ENCODE measurements at regions not wholly inside any gene's neighbourhood (a gene's known extent, or its start where the extent isn't known, plus 50 kb on each side); places are given as distances from the start of the nearest gene placed in this dataset.

GRCh38 chr12:13839365-13840336, 141.8 kb downstream of the GRIN2B start:
- H3K9me3 ChIP-seq (ENCODE audit: low read length), result no peaks in the 10 kb centered on the region
- no peak overlapping the region for H3K27ac ChIP-seq (ENCODE audit: extremely low read length, insufficient read depth, low read length)
- H3K4me2 ChIP-seq (ENCODE audit: low read depth, low read length), result no peak overlapping the region
- WGBS (ENCODE audit: low lambda C conversion rate), result 13% methylated on average over 11 of the region's 11 CpGs
- intact Hi-C loops (cut with micrococcal nuclease; ENCODE audit: unreplicated experiment) (no loop called here), in situ Hi-C loops (cut with HindIII; ENCODE audit: extremely low pct_ligation_motif_present, low pct_unique_long_range_greater_than_20kb) (no loop called here)
- H3K27me3 ChIP-seq (ENCODE audit: control insufficient read depth in 1 of 2, insufficient read depth in 2 of 2, low read length in 2 of 2), result no peaks in the 10 kb centered on the region
- no peaks in the 10 kb centered on the region for H3K36me3 ChIP-seq (replicated peaks in 1 of 2; ENCODE audit: control insufficient read depth in 1 of 2, insufficient read depth in 2 of 2, low read length in 2 of 2)
- TF ChIP-seq, protein P1, sequence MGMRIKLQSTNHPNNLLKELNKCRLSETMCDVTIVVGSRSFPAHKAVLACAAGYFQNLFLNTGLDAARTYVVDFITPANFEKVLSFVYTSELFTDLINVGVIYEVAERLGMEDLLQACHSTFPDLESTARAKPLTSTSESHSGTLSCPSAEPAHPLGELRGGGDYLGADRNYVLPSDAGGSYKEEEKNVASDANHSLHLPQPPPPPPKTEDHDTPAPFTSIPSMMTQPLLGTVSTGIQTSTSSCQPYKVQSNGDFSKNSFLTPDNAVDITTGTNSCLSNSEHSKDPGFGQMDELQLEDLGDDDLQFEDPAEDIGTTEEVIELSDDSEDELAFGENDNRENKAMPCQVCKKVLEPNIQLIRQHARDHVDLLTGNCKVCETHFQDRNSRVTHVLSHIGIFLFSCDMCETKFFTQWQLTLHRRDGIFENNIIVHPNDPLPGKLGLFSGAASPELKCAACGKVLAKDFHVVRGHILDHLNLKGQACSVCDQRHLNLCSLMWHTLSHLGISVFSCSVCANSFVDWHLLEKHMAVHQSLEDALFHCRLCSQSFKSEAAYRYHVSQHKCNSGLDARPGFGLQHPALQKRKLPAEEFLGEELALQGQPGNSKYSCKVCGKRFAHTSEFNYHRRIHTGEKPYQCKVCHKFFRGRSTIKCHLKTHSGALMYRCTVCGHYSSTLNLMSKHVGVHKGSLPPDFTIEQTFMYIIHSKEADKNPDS (CRISPR knock-in tag; IDR thresholded peaks at IDR 0.05), result no peak
- TF ChIP-seq KIAA2018 (CRISPR knock-in tag; IDR thresholded peaks at IDR 0.05; ENCODE audit: borderline replicate concordance) (no peak), ZBTB1 (CRISPR knock-in tag; IDR thresholded peaks at IDR 0.05; ENCODE audit: borderline replicate concordance) (no peak)
- H2AFZ ChIP-seq (ENCODE audit: low read length), result no peak overlapping the region
- no peak overlapping the region for H3K4me3 ChIP-seq (replicated peaks in 1 of 3; ENCODE audit: insufficient read depth in 1 of 3, low read depth in 2 of 3, low read length in 3 of 3)
- DNase-seq (ENCODE audit: low spot score) (no peak), ATAC-seq (no peak), FAIRE-seq (no peak)
- no TSS peak for BruUV-seq (replicated peaks)
- H4K20me1 ChIP-seq (ENCODE audit: insufficient read depth, low read length), result no peaks in the 10 kb centered on the region
- H3K79me2 ChIP-seq (ENCODE audit: insufficient read depth, low read length), result no peaks in the 10 kb centered on the region
- no peak overlapping the region for H3K9ac ChIP-seq (ENCODE audit: insufficient read depth, low read depth, low read length)
- CTCF ChIA-PET (ENCODE audit: low intra/inter-chr PET ratio, low total read pairs), result no interaction called here
- no peaks in the 10 kb centered on the region for H3K4me1 ChIP-seq (ENCODE audit: insufficient read depth, low read length)
- POLR2A ChIA-PET, result no interaction called here

Measured in HepG2 (cell line).